ENCODE measurements at regions not wholly inside any gene's neighbourhood (a gene's known extent, or its start where the extent isn't known, plus 50 kb on each side); places are given as distances from the start of the nearest gene placed in this dataset.

- POLR2A ChIA-PET (ENCODE audit: unreplicated experiment) = no interaction called here
- no peak for DNase-seq
- Histone ChIP-seq H3K4me1 (ENCODE audit: insufficient read depth, low read length) (no peaks in the 10 kb centered on the region), H3K9ac (ENCODE audit: low read length) (no peak overlapping the region), H3K27me3 (ENCODE audit: low read length) (peaks cover 54% of the 10 kb centered on the region), H3K9me3 (ENCODE audit: low read length) (no peaks in the 10 kb centered on the region), H2AFZ (ENCODE audit: low read length) (no peak overlapping the region), H4K20me1 (ENCODE audit: low read length) (no peaks in the 10 kb centered on the region), H3K9me2 (replicated peaks; ENCODE audit: low read length) (no peaks in the 10 kb centered on the region), H3F3A (ENCODE audit: low read length, unreplicated experiment) (no peaks in the 10 kb centered on the region), H3K27ac (ENCODE audit: low read length) (no peak overlapping the region), H3K4me2 (ENCODE audit: low read length) (no peak overlapping the region), H3K36me3 (ENCODE audit: low read depth, low read length) (no peaks in the 10 kb centered on the region), H3K4me3 (ENCODE audit: low read length) (no peak overlapping the region), H3K79me2 (ENCODE audit: low read length) (no peaks in the 10 kb centered on the region)
- intact Hi-C loops (cut with micrococcal nuclease) = no loop called here
- CTCF ChIA-PET = no interaction called here
- TF ChIP-seq EZH2phosphoT487 (IDR thresholded peaks at IDR 0.05; ENCODE audit: borderline replicate concordance, low read length) (no peak), EZH2 (IDR thresholded peaks at IDR 0.05; ENCODE audit: low read length, unreplicated experiment) (no peak)
- TF ChIP-seq, protein P1, sequence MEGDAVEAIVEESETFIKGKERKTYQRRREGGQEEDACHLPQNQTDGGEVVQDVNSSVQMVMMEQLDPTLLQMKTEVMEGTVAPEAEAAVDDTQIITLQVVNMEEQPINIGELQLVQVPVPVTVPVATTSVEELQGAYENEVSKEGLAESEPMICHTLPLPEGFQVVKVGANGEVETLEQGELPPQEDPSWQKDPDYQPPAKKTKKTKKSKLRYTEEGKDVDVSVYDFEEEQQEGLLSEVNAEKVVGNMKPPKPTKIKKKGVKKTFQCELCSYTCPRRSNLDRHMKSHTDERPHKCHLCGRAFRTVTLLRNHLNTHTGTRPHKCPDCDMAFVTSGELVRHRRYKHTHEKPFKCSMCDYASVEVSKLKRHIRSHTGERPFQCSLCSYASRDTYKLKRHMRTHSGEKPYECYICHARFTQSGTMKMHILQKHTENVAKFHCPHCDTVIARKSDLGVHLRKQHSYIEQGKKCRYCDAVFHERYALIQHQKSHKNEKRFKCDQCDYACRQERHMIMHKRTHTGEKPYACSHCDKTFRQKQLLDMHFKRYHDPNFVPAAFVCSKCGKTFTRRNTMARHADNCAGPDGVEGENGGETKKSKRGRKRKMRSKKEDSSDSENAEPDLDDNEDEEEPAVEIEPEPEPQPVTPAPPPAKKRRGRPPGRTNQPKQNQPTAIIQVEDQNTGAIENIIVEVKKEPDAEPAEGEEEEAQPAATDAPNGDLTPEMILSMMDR (conservative IDR thresholded peaks at IDR 0.05; ENCODE audit: low read depth, low read length) = no peak
- no TSS peak for BruUV-seq (replicated peaks)
- ATAC-seq = no peak
These were observed 497.1 kb downstream of the BRD1 start for GRCh38 chr22:49330421-49331222.

- TF ChIP-seq EZH2 (IDR thresholded peaks at IDR 0.05; ENCODE audit: low read length, unreplicated experiment) = no peak
- TF ChIP-seq, protein P1 (conservative IDR thresholded peaks at IDR 0.05; ENCODE audit: low read depth, low read length) = no peak
- TF ChIP-seq EZH2phosphoT487 (IDR thresholded peaks at IDR 0.05; ENCODE audit: borderline replicate concordance, low read length) = no peak
- Histone ChIP-seq H4K20me1 (ENCODE audit: low read length) (no peaks in the 10 kb centered on the region), H3K27me3 (ENCODE audit: low read length) (peaks cover 57% of the 10 kb centered on the region), H3F3A (ENCODE audit: low read length, unreplicated experiment) (no peaks in the 10 kb centered on the region), H2AFZ (ENCODE audit: low read length) (no peak overlapping the region), H3K9me2 (replicated peaks; ENCODE audit: low read length) (no peaks in the 10 kb centered on the region), H3K36me3 (ENCODE audit: low read depth, low read length) (no peaks in the 10 kb centered on the region), H3K9ac (ENCODE audit: low read length) (no peak overlapping the region), H3K4me3 (ENCODE audit: low read length) (no peak overlapping the region), H3K27ac (ENCODE audit: low read length) (no peak overlapping the region), H3K4me2 (ENCODE audit: low read length) (no peak overlapping the region), H3K9me3 (ENCODE audit: low read length) (no peaks in the 10 kb centered on the region), H3K79me2 (ENCODE audit: low read length) (no peaks in the 10 kb centered on the region), H3K4me1 (ENCODE audit: insufficient read depth, low read length) (no peaks in the 10 kb centered on the region)
- no peak for DNase-seq
- ChIA-PET CTCF (no interaction called here), POLR2A (ENCODE audit: unreplicated experiment) (no interaction called here)
- intact Hi-C loops (cut with micrococcal nuclease) = no loop called here
- no peak for ATAC-seq
- no TSS peak for BruUV-seq (replicated peaks)
These were observed 498.0 kb downstream of the BRD1 start for GRCh38 chr22:49329636-49330035.

DNA sequence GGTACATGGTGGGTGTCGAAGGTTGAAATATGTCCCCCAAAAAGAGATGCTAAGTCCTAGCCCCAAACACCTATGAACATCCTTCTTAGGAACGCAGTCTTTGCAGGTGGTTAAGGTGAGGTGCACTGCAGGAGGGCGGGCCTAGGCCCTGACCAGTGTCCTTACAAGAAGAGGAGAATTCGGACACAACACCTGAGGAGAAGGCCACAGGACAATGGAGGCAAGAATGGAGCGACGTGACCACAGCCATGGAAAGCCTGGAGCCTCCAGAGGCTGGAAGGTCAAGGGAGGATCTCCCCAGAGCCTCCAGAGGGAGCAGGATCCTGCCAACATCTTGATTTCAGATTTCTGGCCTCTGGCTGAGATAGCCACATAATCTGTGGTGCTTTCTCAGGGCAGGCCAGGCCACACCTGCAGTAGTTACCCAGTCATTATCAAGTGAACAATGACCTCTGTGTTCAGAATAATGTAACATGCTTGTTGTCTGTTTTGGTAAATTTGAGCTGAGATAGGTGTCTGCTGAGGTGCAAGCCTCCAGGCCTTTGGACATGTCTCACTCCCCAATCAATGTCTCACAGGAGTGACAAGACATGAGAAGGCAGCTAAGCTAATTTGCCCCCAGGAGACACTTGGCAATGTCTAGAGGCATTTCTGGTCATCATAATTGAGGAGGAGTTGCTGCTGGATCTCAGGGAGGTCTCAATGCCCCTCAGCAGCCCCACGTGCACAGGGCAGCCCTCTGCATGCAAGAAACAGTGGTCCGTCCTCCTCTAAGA is 498.9 kb downstream of the BRD1 start:
- CTCF ChIA-PET = no interaction called here
- no peaks in the 10 kb centered on the region for H3K36me3 ChIP-seq (ENCODE audit: low read depth, low read length)

More for the DNA sequence above, 498.9 kb downstream of the BRD1 start:
- ATAC-seq (no peak), DNase-seq (no peak)
- Histone ChIP-seq H3K79me2 (ENCODE audit: low read length) (no peaks in the 10 kb centered on the region), H3K9ac (ENCODE audit: low read length) (no peak overlapping the region), H3K4me2 (ENCODE audit: low read length) (no peak overlapping the region), H3K9me3 (ENCODE audit: low read length) (no peaks in the 10 kb centered on the region), H2AFZ (ENCODE audit: low read length) (no peak overlapping the region), H3K27me3 (ENCODE audit: low read length) (peaks cover 57% of the 10 kb centered on the region), H3K27ac (ENCODE audit: low read length) (no peak overlapping the region), H3K4me1 (ENCODE audit: insufficient read depth, low read length) (no peaks in the 10 kb centered on the region), H3K4me3 (ENCODE audit: low read length) (no peak overlapping the region), H3K9me2 (replicated peaks; ENCODE audit: low read length) (no peaks in the 10 kb centered on the region), H4K20me1 (ENCODE audit: low read length) (no peaks in the 10 kb centered on the region), H3F3A (ENCODE audit: low read length, unreplicated experiment) (no peaks in the 10 kb centered on the region)
- no TSS peak for BruUV-seq (replicated peaks)
- intact Hi-C loops (cut with micrococcal nuclease) = no loop called here
- POLR2A ChIA-PET (ENCODE audit: unreplicated experiment) = no interaction called here
- TF ChIP-seq EZH2phosphoT487 (IDR thresholded peaks at IDR 0.05; ENCODE audit: borderline replicate concordance, low read length) (no peak), EZH2 (IDR thresholded peaks at IDR 0.05; ENCODE audit: low read length, unreplicated experiment) (no peak)
- TF ChIP-seq, protein P1 (conservative IDR thresholded peaks at IDR 0.05; ENCODE audit: low read depth, low read length) = no peak

Measured in PC-3 (cell line).